WTC11 (cell line): ENCODE measurements at regions not wholly inside any gene's neighbourhood (a gene's known extent, or its start where the extent isn't known, plus 50 kb on each side); places are given as distances from the start of the nearest gene placed in this dataset.

Experiments
- ATAC-seq: fragments of 200-7000 bp; cut with Tn5 transposase; 2 replicates; pipeline ENCODE4 v1.10.0; 2021; ENCODE audit warnings: mild to moderate bottlenecking, moderate library complexity
- CTCF ChIA-PET: fragments of 300-600 bp; sonication (Branson Sonifier 250); formaldehyde crosslinking; loops from one replicate; lab custom pipeline; 2021; ENCODE audit warnings: antibody characterized with exemption; lab: Charles Lee
- POLR2A ChIA-PET: fragments of 350-600 bp; sonication (Branson Sonifier 250); formaldehyde crosslinking; loops from one replicate; lab custom pipeline; 2021; ENCODE audit warnings: antibody characterized with exemption; lab: Charles Lee
- DNase-seq: peaks from one replicate; pipeline ENCODE4 v3.0.0; 2021; ENCODE audit warnings: low spot score
- H3K27ac Mint-ChIP-seq: 2 replicates; pipeline ENCODE4 v1.8.0; 2021; ENCODE audit warnings: mixed read lengths
- H3K27me3 Mint-ChIP-seq: 2 replicates; pipeline ENCODE4 v1.8.0; 2021; ENCODE audit warnings: low read depth, mild to moderate bottlenecking, moderate library complexity, mixed read lengths
- H3K36me3 Mint-ChIP-seq: 2 replicates; pipeline ENCODE4 v1.8.0; 2021; ENCODE audit warnings: mixed read lengths
- H3K4me1 Mint-ChIP-seq: 2 replicates; pipeline ENCODE4 v1.8.0; 2022; ENCODE audit warnings: mixed read lengths
- H3K4me3 Mint-ChIP-seq: 2 replicates; pipeline ENCODE4 v1.8.0; 2021; ENCODE audit warnings: mild to moderate bottlenecking, moderate library complexity, mixed read lengths
- H3K9me3 Mint-ChIP-seq: 2 replicates; pipeline ENCODE4 v1.8.0; 2021; ENCODE audit warnings: mixed read lengths
- CREB1 ChIP-seq: sonication (generic); formaldehyde crosslinking; IDR thresholded peaks from 2 replicates; pipeline ENCODE4 v1.8.0; 2023; ENCODE audit warnings: mild to moderate bottlenecking, missing genetic modification reagents
- EMX1 ChIP-seq: fragments of 250-450 bp; sonication (Bioruptor Pico); IDR thresholded peaks from 2 replicates; pipeline ENCODE4 v1.8.0; 2021; ENCODE audit warnings: mild to moderate bottlenecking
- ESRRA ChIP-seq: sonication (generic); formaldehyde crosslinking; IDR thresholded peaks from 2 replicates; pipeline ENCODE4 v1.8.1; 2022; ENCODE audit warnings: mild to moderate bottlenecking, missing genetic modification reagents, borderline replicate concordance
- ETV6 ChIP-seq: sonication (generic); formaldehyde crosslinking; IDR thresholded peaks from 2 replicates; pipeline ENCODE4 v1.8.1; 2022; ENCODE audit warnings: mild to moderate bottlenecking, missing genetic modification reagents
- FOXK1 ChIP-seq: sonication (generic); formaldehyde crosslinking; IDR thresholded peaks from 2 replicates; pipeline ENCODE4 v1.8.0; 2022; ENCODE audit warnings: mild to moderate bottlenecking, moderate library complexity, missing genetic modification reagents
- MYBL2 ChIP-seq: sonication (generic); formaldehyde crosslinking; IDR thresholded peaks from 2 replicates; pipeline ENCODE4 v1.8.1; 2023; ENCODE audit warnings: mild to moderate bottlenecking, moderate library complexity, missing genetic modification reagents
- NFYB ChIP-seq: sonication (generic); formaldehyde crosslinking; conservative IDR thresholded peaks from 2 replicates; pipeline ENCODE4 v1.8.0; 2022; ENCODE audit warnings: low read depth, missing genetic modification reagents
- NR2C2 ChIP-seq: sonication (generic); formaldehyde crosslinking; IDR thresholded peaks from 2 replicates; pipeline ENCODE4 v1.8.0; 2022; ENCODE audit warnings: mild to moderate bottlenecking, missing genetic modification reagents
- OVOL2 ChIP-seq: fragments of 250-450 bp; sonication (Bioruptor Pico); IDR thresholded peaks from 2 replicates; pipeline ENCODE4 v1.9.0; 2021; ENCODE audit warnings: mild to moderate bottlenecking, borderline replicate concordance
- SMAD4 ChIP-seq: sonication (generic); formaldehyde crosslinking; IDR thresholded peaks from 2 replicates; pipeline ENCODE4 v1.8.0; 2022; ENCODE audit warnings: mild to moderate bottlenecking, missing genetic modification reagents
- TEAD1 ChIP-seq: sonication (generic); formaldehyde crosslinking; IDR thresholded peaks from 2 replicates; pipeline ENCODE4 v1.8.0; 2022; ENCODE audit warnings: mild to moderate bottlenecking, missing genetic modification reagents
- TEAD4 ChIP-seq: sonication (generic); formaldehyde crosslinking; IDR thresholded peaks from 2 replicates; pipeline ENCODE4 v1.8.0; 2022; ENCODE audit warnings: mild to moderate bottlenecking, missing genetic modification reagents
- ZNF219 ChIP-seq: sonication (generic); formaldehyde crosslinking; IDR thresholded peaks from 2 replicates; pipeline ENCODE4 v1.8.0; 2023; ENCODE audit warnings: missing genetic modification reagents, mild to moderate bottlenecking, borderline replicate concordance
- TF ChIP-seq, protein P1 (sequence below): sonication (generic); formaldehyde crosslinking; IDR thresholded peaks from 2 replicates; pipeline ENCODE4 v1.8.0; 2022; ENCODE audit warnings: missing genetic modification reagents
- TF ChIP-seq, protein P2 (sequence below): sonication (generic); formaldehyde crosslinking; IDR thresholded peaks from 2 replicates; pipeline ENCODE4 v1.8.1; 2022; ENCODE audit warnings: missing genetic modification reagents, borderline replicate concordance
- TF ChIP-seq, protein P3 (sequence below): fragments of 250-450 bp; sonication (Bioruptor Pico); IDR thresholded peaks from 2 replicates; pipeline ENCODE4 v1.9.0; 2021; ENCODE audit warnings: mild to moderate bottlenecking
- TF ChIP-seq, protein P4 (sequence below): sonication (generic); formaldehyde crosslinking; IDR thresholded peaks from 2 replicates; pipeline ENCODE4 v1.8.1; 2023; ENCODE audit warnings: mild to moderate bottlenecking, missing genetic modification reagents
- TF ChIP-seq, protein P5 (sequence below): sonication (generic); formaldehyde crosslinking; IDR thresholded peaks from 2 replicates; pipeline ENCODE4 v1.8.0; 2022; ENCODE audit warnings: mild to moderate bottlenecking, missing genetic modification reagents
- TF ChIP-seq, protein P6 (sequence below): sonication (generic); formaldehyde crosslinking; IDR thresholded peaks from 2 replicates; pipeline ENCODE4 v1.8.1; 2022; ENCODE audit warnings: mild to moderate bottlenecking, missing genetic modification reagents, moderate library complexity, borderline replicate concordance

DNA sequence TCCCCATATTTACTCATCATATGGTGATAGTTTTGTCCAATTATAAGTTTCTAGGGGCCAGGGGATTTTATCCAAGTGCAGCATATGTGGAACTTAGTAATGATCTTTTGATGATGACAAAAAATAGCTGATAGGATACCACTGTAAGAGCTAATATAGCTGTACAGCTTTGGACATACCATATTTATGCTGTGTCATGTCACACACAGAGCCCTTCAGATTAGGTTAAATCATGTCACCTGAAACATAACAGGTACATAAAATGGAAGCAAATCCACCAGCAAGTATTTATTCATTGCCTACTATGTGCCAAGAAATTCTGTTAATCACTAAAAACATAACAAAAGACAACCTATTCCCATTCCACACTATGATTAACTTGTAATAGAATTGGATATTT, 82.8 kb upstream of the IPO9 start:
- TF ChIP-seq, protein P1, sequence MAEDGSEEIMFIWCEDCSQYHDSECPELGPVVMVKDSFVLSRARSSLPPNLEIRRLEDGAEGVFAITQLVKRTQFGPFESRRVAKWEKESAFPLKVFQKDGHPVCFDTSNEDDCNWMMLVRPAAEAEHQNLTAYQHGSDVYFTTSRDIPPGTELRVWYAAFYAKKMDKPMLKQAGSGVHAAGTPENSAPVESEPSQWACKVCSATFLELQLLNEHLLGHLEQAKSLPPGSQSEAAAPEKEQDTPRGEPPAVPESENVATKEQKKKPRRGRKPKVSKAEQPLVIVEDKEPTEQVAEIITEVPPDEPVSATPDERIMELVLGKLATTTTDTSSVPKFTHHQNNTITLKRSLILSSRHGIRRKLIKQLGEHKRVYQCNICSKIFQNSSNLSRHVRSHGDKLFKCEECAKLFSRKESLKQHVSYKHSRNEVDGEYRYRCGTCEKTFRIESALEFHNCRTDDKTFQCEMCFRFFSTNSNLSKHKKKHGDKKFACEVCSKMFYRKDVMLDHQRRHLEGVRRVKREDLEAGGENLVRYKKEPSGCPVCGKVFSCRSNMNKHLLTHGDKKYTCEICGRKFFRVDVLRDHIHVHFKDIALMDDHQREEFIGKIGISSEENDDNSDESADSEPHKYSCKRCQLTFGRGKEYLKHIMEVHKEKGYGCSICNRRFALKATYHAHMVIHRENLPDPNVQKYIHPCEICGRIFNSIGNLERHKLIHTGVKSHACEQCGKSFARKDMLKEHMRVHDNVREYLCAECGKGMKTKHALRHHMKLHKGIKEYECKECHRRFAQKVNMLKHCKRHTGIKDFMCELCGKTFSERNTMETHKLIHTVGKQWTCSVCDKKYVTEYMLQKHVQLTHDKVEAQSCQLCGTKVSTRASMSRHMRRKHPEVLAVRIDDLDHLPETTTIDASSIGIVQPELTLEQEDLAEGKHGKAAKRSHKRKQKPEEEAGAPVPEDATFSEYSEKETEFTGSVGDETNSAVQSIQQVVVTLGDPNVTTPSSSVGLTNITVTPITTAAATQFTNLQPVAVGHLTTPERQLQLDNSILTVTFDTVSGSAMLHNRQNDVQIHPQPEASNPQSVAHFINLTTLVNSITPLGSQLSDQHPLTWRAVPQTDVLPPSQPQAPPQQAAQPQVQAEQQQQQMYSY (CRISPR knock-in tag): no peak
- TF ChIP-seq, protein P2, sequence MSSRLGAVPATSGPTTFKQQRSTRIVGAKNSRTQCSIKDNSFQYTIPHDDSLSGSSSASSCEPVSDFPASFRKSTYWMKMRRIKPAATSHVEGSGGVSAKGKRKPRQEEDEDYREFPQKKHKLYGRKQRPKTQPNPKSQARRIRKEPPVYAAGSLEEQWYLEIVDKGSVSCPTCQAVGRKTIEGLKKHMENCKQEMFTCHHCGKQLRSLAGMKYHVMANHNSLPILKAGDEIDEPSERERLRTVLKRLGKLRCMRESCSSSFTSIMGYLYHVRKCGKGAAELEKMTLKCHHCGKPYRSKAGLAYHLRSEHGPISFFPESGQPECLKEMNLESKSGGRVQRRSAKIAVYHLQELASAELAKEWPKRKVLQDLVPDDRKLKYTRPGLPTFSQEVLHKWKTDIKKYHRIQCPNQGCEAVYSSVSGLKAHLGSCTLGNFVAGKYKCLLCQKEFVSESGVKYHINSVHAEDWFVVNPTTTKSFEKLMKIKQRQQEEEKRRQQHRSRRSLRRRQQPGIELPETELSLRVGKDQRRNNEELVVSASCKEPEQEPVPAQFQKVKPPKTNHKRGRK (CRISPR knock-in tag): no peak
- no peak for TF ChIP-seq SMAD4 (CRISPR knock-in tag)
- no peak for TF ChIP-seq TEAD4 (CRISPR knock-in tag)
- no peak for TF ChIP-seq EMX1 (CRISPR knock-in tag)
- TF ChIP-seq, protein P3, sequence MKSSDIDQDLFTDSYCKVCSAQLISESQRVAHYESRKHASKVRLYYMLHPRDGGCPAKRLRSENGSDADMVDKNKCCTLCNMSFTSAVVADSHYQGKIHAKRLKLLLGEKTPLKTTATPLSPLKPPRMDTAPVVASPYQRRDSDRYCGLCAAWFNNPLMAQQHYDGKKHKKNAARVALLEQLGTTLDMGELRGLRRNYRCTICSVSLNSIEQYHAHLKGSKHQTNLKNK: no peak
- Mint-ChIP-seq H3K36me3 (no peaks in the 10 kb centered on the region), H3K9me3 (no peaks in the 10 kb centered on the region), H3K4me1 (peaks cover 66% of the 10 kb centered on the region), H3K27me3 (no peaks in the 10 kb centered on the region), H3K27ac (no peak overlapping the region), H3K4me3 (no peak overlapping the region)
- ATAC-seq (no peak), DNase-seq (no peak)
- ChIA-PET POLR2A (no interaction called here), CTCF (interaction anchor here (12.8 kb wide), 1 partner anchor 48 kb away, joined by 133 read pairs; no protein-coding TSS in a partner anchor)

DNA sequence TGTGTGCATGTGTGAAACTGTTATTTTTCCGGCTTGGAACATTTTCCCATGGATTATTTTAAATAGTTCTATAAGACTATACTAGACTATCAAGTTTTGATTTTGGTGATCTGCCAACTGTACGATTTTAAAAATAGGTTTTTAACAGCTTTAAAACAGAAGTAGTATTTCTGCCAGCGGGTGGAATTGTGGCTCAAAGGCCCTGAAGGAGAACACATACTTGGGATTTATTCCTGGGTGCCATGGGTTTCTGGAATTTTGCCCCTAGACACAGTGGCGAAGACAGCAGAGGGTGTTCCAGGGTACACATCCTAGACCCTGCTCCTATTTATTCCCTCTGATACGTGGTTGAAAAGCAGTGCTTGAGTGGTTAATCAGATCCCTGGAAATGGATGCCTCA, 81.7 kb upstream of the IPO9 start:
- Mint-ChIP-seq H3K4me3 (no peak overlapping the region), H3K27me3 (no peaks in the 10 kb centered on the region), H3K9me3 (no peaks in the 10 kb centered on the region), H3K4me1 (peaks cover 66% of the 10 kb centered on the region), H3K36me3 (no peaks in the 10 kb centered on the region), H3K27ac (no peak overlapping the region)
- no peak for DNase-seq
- ChIA-PET POLR2A (no interaction called here), CTCF (interaction anchor here (0.6 to 12.8 kb wide), 2 partner anchors 47 to 224 kb away, joined by 3 to 133 read pairs; no protein-coding TSS in a partner anchor)
- TF ChIP-seq, protein P4, sequence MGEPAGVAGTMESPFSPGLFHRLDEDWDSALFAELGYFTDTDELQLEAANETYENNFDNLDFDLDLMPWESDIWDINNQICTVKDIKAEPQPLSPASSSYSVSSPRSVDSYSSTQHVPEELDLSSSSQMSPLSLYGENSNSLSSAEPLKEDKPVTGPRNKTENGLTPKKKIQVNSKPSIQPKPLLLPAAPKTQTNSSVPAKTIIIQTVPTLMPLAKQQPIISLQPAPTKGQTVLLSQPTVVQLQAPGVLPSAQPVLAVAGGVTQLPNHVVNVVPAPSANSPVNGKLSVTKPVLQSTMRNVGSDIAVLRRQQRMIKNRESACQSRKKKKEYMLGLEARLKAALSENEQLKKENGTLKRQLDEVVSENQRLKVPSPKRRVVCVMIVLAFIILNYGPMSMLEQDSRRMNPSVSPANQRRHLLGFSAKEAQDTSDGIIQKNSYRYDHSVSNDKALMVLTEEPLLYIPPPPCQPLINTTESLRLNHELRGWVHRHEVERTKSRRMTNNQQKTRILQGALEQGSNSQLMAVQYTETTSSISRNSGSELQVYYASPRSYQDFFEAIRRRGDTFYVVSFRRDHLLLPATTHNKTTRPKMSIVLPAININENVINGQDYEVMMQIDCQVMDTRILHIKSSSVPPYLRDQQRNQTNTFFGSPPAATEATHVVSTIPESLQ (CRISPR knock-in tag): no peak
- TF ChIP-seq CREB1 (CRISPR knock-in tag) (no peak), NFYB (CRISPR knock-in tag) (no peak), FOXK1 (CRISPR knock-in tag) (no peak), OVOL2 (CRISPR knock-in tag) (no peak), TEAD1 (no peak), MYBL2 (CRISPR knock-in tag) (no peak), NR2C2 (no peak)
- TF ChIP-seq, protein P5, sequence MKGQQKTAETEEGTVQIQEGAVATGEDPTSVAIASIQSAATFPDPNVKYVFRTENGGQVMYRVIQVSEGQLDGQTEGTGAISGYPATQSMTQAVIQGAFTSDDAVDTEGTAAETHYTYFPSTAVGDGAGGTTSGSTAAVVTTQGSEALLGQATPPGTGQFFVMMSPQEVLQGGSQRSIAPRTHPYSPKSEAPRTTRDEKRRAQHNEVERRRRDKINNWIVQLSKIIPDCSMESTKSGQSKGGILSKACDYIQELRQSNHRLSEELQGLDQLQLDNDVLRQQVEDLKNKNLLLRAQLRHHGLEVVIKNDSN: no peak
- ATAC-seq: no peak

DNA sequence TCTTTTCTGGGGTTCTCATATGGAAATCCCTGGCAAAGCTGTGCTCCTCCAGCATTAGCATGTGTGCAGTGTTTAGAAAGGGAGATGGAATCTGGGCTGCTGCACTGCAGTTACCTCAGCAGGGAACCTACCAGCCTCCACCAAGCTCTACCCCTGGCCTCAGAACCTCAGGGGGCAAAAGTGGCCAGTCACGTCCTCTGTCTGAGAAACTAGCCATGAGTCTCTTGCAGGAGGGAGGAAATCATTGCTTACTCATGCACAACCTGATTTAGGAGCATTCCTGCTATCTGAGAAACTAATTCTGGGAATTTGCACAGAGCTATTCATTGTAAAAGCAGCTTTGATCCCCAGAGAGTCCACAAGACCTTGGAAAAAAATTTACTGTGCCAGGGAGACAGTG, 80.6 kb upstream of the IPO9 start:
- H3K27ac Mint-ChIP-seq: peak overlapping the region; percentile 78
- CTCF ChIA-PET: interaction anchor here (1.0 to 12.8 kb wide), 3 partner anchors 39 to 268 kb away, joined by 3 to 133 read pairs (median 3); no protein-coding TSS in a partner anchor
- H3K36me3 Mint-ChIP-seq: no peaks in the 10 kb centered on the region
- H3K27me3 Mint-ChIP-seq: no peaks in the 10 kb centered on the region
- peak; percentile 58 for ATAC-seq
- peaks cover 71% of the 10 kb centered on the region for H3K4me1 Mint-ChIP-seq
- H3K9me3 Mint-ChIP-seq: no peaks in the 10 kb centered on the region
- H3K4me3 Mint-ChIP-seq: no peak overlapping the region
- no peak for DNase-seq
- POLR2A ChIA-PET: no interaction called here
- TF ChIP-seq ESRRA (CRISPR knock-in tag) (no peak), ZNF219 (no peak), NR2C2 (no peak), ETV6 (no peak), NFYB (CRISPR knock-in tag) (no peak)
- TF ChIP-seq, protein P2 (CRISPR knock-in tag): no peak
- TF ChIP-seq, protein P6, sequence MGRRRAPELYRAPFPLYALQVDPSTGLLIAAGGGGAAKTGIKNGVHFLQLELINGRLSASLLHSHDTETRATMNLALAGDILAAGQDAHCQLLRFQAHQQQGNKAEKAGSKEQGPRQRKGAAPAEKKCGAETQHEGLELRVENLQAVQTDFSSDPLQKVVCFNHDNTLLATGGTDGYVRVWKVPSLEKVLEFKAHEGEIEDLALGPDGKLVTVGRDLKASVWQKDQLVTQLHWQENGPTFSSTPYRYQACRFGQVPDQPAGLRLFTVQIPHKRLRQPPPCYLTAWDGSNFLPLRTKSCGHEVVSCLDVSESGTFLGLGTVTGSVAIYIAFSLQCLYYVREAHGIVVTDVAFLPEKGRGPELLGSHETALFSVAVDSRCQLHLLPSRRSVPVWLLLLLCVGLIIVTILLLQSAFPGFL: no peak
